Breast epithelium (tissue), 3 donors: ENCODE measurements at regions not wholly inside any gene's neighbourhood (a gene's known extent, or its start where the extent isn't known, plus 50 kb on each side); places are given as distances from the start of the nearest gene placed in this dataset.

Experiments used
- CTCF ChIP-seq, 3 donors: fragments of 450-650 bp; IDR thresholded peaks; one replicate each; pipeline ENCODE4 v1.5.1; 2016 to 2017; ENCODE audit warnings: antibody characterized with exemption in 3 of 3, mild to moderate bottlenecking in 3 of 3, moderate library complexity in 3 of 3
- POLR2AphosphoS5 ChIP-seq, 3 donors: sonication (generic); formaldehyde crosslinking; IDR thresholded peaks; one replicate each; pipeline ENCODE4 v1.6.1; 2017; ENCODE audit warnings: antibody characterized with exemption in 3 of 3

DNA sequence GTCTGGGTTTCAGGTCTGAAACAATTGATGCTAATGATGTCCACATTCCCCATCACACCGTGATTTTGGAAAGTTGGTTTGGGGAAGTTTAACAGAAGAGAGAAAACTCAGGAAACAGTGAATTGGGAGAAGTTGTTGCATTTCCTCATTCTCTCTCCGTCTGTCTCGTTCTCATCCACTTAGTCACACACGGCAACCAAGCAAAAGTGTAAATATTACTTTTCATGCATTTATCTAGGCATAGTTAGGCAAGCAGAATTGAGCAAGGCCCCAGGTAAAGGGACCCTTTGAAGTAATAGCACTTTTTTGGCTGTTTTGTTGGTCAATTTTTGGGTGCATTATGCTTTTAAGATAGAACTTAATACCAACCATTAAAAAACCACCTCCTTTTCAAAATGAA lies 137.0 kb upstream of the SULF2 start:
- TF ChIP-seq CTCF (IDR thresholded peaks at IDR 0.05), result no peak
- TF ChIP-seq POLR2AphosphoS5 (IDR thresholded peaks at IDR 0.05), result no peak
